ENCODE measurements at regions not wholly inside any gene's neighbourhood (a gene's known extent, or its start where the extent isn't known, plus 50 kb on each side); places are given as distances from the start of the nearest gene placed in this dataset.
"Not testable (repeated sequence)": the region's sequence is repeated elsewhere in the genome, so short reads cannot be mapped to it uniquely, and the experiment has no call there.

DNA sequence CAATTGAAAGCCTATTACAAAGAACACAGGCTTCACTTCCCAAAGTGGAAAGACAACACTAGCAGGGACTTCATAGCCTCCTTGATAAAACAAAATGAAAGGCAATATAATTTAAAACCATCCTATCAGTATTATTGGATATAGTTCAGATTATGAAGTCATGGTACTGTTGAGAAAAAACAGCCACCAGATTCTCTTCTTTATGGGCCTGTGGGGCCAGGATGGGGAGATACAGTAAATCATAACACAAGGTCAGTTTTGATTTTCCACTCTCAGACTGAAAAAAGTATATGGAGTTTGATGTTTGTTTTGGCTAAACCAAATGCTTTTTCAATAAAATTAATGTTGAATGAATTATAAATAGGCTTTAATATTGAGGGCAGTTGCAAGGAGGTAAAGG, 129.1 kb downstream of the BCL2L11 start:
- H3K4me3 ChIP-seq: no peak overlapping the region
- DNase-seq (no peak), FAIRE-seq (no peak), ATAC-seq (no peak)
- H3K4me1 ChIP-seq: no peaks in the 10 kb centered on the region
- TF ChIP-seq, protein P1, sequence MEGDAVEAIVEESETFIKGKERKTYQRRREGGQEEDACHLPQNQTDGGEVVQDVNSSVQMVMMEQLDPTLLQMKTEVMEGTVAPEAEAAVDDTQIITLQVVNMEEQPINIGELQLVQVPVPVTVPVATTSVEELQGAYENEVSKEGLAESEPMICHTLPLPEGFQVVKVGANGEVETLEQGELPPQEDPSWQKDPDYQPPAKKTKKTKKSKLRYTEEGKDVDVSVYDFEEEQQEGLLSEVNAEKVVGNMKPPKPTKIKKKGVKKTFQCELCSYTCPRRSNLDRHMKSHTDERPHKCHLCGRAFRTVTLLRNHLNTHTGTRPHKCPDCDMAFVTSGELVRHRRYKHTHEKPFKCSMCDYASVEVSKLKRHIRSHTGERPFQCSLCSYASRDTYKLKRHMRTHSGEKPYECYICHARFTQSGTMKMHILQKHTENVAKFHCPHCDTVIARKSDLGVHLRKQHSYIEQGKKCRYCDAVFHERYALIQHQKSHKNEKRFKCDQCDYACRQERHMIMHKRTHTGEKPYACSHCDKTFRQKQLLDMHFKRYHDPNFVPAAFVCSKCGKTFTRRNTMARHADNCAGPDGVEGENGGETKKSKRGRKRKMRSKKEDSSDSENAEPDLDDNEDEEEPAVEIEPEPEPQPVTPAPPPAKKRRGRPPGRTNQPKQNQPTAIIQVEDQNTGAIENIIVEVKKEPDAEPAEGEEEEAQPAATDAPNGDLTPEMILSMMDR (IDR thresholded peaks at IDR 0.05): no peak
- no peaks in the 10 kb centered on the region for H3K9me3 ChIP-seq
- no peaks in the 10 kb centered on the region for H3K27me3 ChIP-seq
- H3K27ac ChIP-seq: no peak overlapping the region
- intact Hi-C loops (cut with DNase I): no loop called here
- H3K36me3 ChIP-seq: no peaks in the 10 kb centered on the region

DNA sequence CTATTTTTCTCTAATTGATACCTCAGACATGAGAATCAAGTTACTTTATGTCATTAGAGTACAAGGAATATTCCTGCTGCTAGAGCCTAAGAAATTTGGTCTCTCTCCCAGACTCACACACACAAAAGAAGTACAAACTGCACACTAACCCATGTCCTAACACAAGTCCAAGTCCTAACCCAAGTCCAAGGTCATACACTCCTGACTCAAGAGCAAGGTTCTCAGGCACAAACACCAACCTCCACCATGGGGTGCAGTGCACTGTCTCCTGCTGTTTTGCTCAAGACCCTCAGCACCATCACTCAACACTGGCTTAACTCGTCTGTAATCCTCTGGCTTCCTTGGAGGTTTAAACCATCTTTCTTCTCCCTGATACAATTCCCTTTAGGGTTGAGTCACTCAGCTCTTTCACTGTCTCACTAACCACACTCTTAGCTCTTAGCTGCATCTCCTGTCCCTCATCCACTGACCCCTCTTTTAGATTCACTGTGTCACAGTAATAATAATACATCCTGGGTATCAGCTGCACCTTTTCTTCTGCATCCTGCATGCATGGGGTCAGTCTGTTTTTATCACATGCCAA, 129.8 kb downstream of the BCL2L11 start:
- no peaks in the 10 kb centered on the region for H3K4me1 ChIP-seq
- WGBS, 2 donors: 73 to 89% methylated on average over 1 of the region's 1 CpG

DNA sequence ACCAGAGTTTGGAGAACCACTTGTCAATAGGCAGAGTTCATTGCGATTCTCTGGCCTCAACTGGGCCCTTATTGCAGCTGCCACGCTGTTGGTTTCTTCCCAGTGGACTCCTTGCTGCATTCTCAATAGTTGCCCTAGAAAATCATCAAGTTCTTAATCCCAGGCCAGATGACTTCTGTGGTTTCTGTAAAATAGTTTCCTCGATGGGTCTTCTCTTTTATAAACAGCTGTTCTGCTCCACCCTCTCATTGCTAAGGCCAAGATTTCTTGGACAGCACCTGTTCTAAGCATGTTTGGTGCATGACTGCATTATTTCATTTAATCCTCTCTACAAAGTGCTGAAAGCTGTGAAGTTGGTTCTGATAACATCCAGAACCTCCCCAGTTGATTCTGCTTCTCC, 131.0 kb downstream of the BCL2L11 start:
- no peak for FAIRE-seq
- no peaks in the 10 kb centered on the region for H3K36me3 ChIP-seq
- TF ChIP-seq, protein P1 (IDR thresholded peaks at IDR 0.05): no peak
- no peak overlapping the region for H3K27ac ChIP-seq
- no peaks in the 10 kb centered on the region for H3K4me1 ChIP-seq
- DNase-seq: no peak
- no peak overlapping the region for H3K4me3 ChIP-seq
- WGBS, 2 donors: 90 to 99% methylated on average over 3 of the region's 3 CpGs
- no peaks in the 10 kb centered on the region for H3K9me3 ChIP-seq
- H3K27me3 ChIP-seq: no peaks in the 10 kb centered on the region
- intact Hi-C loops (cut with DNase I): no loop called here
- no peak for ATAC-seq

More for the DNA sequence above, 129.8 kb downstream of the BCL2L11 start:
- no peak for ATAC-seq
- H3K4me3 ChIP-seq: no peak overlapping the region
- TF ChIP-seq, protein P1 (IDR thresholded peaks at IDR 0.05): no peak
- no peak for DNase-seq
- no peaks in the 10 kb centered on the region for H3K9me3 ChIP-seq
- no peak overlapping the region for H3K27ac ChIP-seq
- no peaks in the 10 kb centered on the region for H3K36me3 ChIP-seq
- H3K27me3 ChIP-seq: no peaks in the 10 kb centered on the region
- intact Hi-C loops (cut with DNase I): no loop called here
- FAIRE-seq: no peak

DNA sequence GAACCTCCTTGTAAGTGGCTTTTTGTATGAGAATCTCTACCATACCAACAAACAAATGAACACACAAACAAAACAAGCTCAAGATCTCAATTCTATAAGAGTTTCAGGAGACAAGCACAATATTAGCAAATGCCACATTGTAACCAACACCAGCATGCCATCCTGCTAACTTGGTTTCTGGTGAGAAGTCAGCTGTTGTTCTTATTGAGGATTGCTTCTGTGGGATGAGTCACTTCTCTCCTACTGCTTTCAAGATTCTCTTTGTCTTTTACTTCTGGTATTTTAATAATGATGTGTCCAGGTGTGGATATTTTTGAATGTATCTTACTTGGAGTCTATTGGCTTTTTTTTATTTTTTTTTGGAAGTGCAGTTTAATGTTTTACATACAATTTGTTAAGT, 131.7 kb downstream of the BCL2L11 start:
- no peak for ATAC-seq
- Histone ChIP-seq H3K4me3 (no peak overlapping the region), H3K36me3 (no peaks in the 10 kb centered on the region), H3K9me3 (no peaks in the 10 kb centered on the region), H3K4me1 (no peaks in the 10 kb centered on the region), H3K27me3 (no peaks in the 10 kb centered on the region), H3K27ac (no peak overlapping the region)
- FAIRE-seq: no peak
- TF ChIP-seq, protein P1 (IDR thresholded peaks at IDR 0.05): no peak
- DNase-seq: no peak
- intact Hi-C loops (cut with DNase I): no loop called here

DNA sequence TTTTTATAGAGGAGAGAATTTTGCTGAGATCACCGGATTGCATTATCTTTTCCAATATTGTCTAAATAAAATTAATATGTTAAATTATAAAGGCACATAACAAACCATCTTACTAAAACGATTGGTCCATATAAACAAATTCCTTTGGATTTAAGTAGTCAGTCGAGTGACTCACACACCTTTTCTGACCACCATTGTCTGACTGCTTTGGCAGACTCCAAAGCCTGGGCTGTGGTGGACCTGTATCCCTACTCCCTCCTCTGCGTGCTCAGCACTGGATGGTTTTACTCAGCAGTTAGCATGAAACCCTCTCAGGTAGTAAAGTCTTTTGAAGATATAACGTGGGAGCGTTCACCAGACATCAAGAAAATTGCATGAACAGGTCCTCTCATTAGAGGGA, 134.2 kb downstream of the BCL2L11 start:
- H3K36me3 ChIP-seq; H3K27me3 ChIP-seq; ATAC-seq; H3K4me3 ChIP-seq; FAIRE-seq; H3K4me1 ChIP-seq; DNase-seq; H3K9me3 ChIP-seq; H3K27ac ChIP-seq; intact Hi-C loops (cut with DNase I): not testable (repeated sequence)
- 82 to 84% methylated on average over 5 of the region's 6 CpGs for WGBS, 2 donors

DNA sequence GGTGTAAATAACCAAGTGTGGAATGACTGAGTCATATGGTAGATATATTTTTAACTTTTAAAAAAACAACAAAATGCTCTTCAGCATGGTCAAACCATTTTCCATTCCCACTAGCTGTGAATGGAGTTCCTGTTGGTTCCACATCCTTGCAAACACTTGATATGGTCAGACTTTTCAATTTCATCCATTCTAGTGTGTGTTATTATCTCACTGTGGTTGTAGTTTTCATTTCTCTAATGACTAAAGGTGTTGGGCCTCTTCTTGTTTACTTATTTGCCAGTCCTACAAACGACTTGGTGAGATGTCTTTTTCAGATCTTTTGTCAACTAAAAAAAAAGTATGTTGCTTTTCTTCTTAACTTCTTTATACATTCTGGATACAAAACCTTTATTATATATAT, 135.9 kb downstream of the BCL2L11 start:
- H3K4me1 ChIP-seq; H3K36me3 ChIP-seq; H3K4me3 ChIP-seq; H3K27ac ChIP-seq; FAIRE-seq; H3K9me3 ChIP-seq; DNase-seq; ATAC-seq; intact Hi-C loops (cut with DNase I); H3K27me3 ChIP-seq: not testable (repeated sequence)
- no CpG with 5 or more reads among the region's 1 CpG for WGBS, 2 donors

DNA sequence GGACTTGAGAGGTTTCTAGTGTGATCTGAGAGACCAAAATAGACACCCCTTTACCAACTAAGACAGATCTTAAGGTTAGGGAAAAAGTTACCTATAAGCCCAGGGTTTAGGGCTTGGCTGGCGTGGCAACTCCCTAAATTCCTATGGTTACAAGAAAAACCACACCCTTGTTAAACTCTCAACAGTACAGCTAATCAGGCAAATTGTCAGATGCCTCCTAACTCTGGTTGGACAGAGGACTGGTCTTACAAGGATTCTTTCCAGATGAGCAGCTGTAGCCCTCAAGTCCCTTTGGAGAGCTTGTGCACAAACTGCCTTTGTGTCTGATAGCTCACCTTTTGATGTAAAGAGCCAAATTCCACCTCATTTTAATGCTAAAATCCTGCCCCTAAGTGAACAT, 136.9 kb downstream of the BCL2L11 start:
- FAIRE-seq; intact Hi-C loops (cut with DNase I); H3K27ac ChIP-seq; H3K4me1 ChIP-seq; H3K4me3 ChIP-seq; H3K36me3 ChIP-seq; ATAC-seq; DNase-seq; H3K27me3 ChIP-seq; H3K9me3 ChIP-seq: not testable (repeated sequence)
- WGBS, 2 donors: 95 to 100% methylated on average over 1 of the region's 1 CpG

DNA sequence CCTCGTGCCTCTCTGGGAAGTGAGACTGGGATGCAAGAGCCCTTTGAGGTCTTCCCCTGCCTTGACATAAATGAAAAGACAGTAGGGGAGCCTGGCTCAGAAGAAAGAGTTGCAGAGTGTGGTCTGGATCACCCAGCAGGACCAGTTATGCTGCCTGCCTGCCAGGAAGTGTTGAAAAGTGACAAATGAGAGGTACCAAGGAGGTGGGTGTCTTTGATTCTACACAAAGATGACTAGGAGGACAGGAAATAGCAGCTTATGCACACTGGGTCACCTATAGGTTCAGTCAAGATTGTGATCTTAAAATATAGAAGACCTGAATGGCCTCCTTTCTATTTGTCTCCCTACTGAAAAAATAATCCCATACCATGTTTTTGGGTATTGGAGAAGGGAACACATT, 137.6 kb downstream of the BCL2L11 start:
- H3K27me3 ChIP-seq; H3K36me3 ChIP-seq; ATAC-seq; H3K4me1 ChIP-seq; H3K27ac ChIP-seq; H3K9me3 ChIP-seq; intact Hi-C loops (cut with DNase I); H3K4me3 ChIP-seq; FAIRE-seq; DNase-seq: not testable (repeated sequence)
- 90 to 93% methylated on average over 1 of the region's 1 CpG for WGBS, 2 donors
